Endothelial cell of umbilical vein (primary cell): ENCODE measurements at regions not wholly inside any gene's neighbourhood (a gene's known extent, or its start where the extent isn't known, plus 50 kb on each side); places are given as distances from the start of the nearest gene placed in this dataset.

Experiments
- BruUV-seq: library from RNA; stranded (reverse); fragments of 400-500 nt; replicated peaks from 2 replicates; lab custom pipeline; 2021; lab: Mats Ljungman, UMichigan
- CTCF ChIA-PET: fragments of 300-600, 350-600 bp; sonication (Branson Sonifier 250); formaldehyde crosslinking; loops from one replicate; lab custom pipeline; 2021; ENCODE audit warnings: antibody characterized with exemption, inconsistent platforms; lab: Charles Lee
- POLR2A ChIA-PET: fragments of 300-600, 350-600 bp; sonication (Branson Sonifier 250); formaldehyde crosslinking; loops from one replicate; lab custom pipeline; 2021; ENCODE audit warnings: antibody characterized with exemption, inconsistent platforms; lab: Charles Lee
- DNase-seq: peaks from one replicate; pipeline ENCODE4 v3.0.0-alpha.2; 2011; ENCODE audit warnings: low read depth, low spot score
- FAIRE-seq: peaks from 2 replicates; lab custom pipeline; 2011; peaks lifted over from hg19 to GRCh38; lab: Jason Lieb, UNC
- H2AFZ ChIP-seq: 2 replicates; pipeline ENCODE4 v1.6.0; 2012; ENCODE audit warnings: low read depth, low read length, control low read depth, inconsistent platforms
- H3K27ac ChIP-seq: 2 replicates; pipeline ENCODE4 v1.5.1; 2011; ENCODE audit warnings: low read depth, mild to moderate bottlenecking, control low read depth, low read length, moderate library complexity; ENCODE audit not compliant: insufficient read depth
- H3K27me3 ChIP-seq, 2 experiments: 2 replicates each; pipeline versions ENCODE4 v1.6.0 to v1.6.1; 2011; ENCODE audit warnings: low read length in 2 of 2, mixed read lengths in 1 of 2; ENCODE audit not compliant: control insufficient read depth in 2 of 2, insufficient read depth in 2 of 2
- H3K36me3 ChIP-seq, 2 experiments: 2 replicates in 1 of 2; 3 replicates in 1 of 2; pipeline ENCODE4 v1.5.1; 2011; ENCODE audit warnings: low read length in 2 of 2, mild to moderate bottlenecking in 1 of 2, moderate library complexity in 1 of 2; ENCODE audit not compliant: control insufficient read depth in 2 of 2, insufficient read depth in 2 of 2; ENCODE audit errors: extremely low read depth in 1 of 2
- H3K4me1 ChIP-seq: 3 replicates; pipeline ENCODE4 v1.5.1; 2011; ENCODE audit warnings: mild to moderate bottlenecking, low read length; ENCODE audit not compliant: control insufficient read depth, insufficient read depth; ENCODE audit errors: extremely low read depth
- H3K4me2 ChIP-seq: 2 replicates; pipeline ENCODE4 v1.6.1; 2011; ENCODE audit warnings: low read length, control low read depth, mixed read lengths; ENCODE audit not compliant: insufficient read depth
- H3K4me3 ChIP-seq, 3 experiments: fragments of 200-600 bp in 1 of 3; sonication (generic), shearing (Covaris generic) in 1 of 3; replicated peaks in 1 of 3; 2 replicates each; pipeline ENCODE4 v1.5.1; 2011 to 2016; ENCODE audit warnings: control low read depth in 3 of 3, low read length in 3 of 3, mild to moderate bottlenecking in 2 of 3, inconsistent platforms in 1 of 3, low read depth in 1 of 3, moderate library complexity in 1 of 3; ENCODE audit not compliant: insufficient read depth in 1 of 3
- H3K79me2 ChIP-seq: 2 replicates; pipeline ENCODE4 v1.6.0; 2012; ENCODE audit warnings: low read length, inconsistent platforms; ENCODE audit not compliant: control insufficient read depth, insufficient read depth
- H3K9ac ChIP-seq: replicated peaks from 2 replicates; pipeline ENCODE3; 2011; ENCODE audit warnings: low read length, control low read depth; ENCODE audit not compliant: insufficient read depth; ENCODE audit errors: extremely low read depth
- H3K9me1 ChIP-seq: replicated peaks from 3 replicates; pipeline ENCODE4 v1.6.0; 2011; ENCODE audit warnings: mild to moderate bottlenecking, low read length; ENCODE audit not compliant: control insufficient read depth, insufficient read depth; ENCODE audit errors: extremely low read depth
- H3K9me3 ChIP-seq: replicated peaks from 2 replicates; pipeline ENCODE4 v1.5.1; 2012; ENCODE audit warnings: low read length, inconsistent platforms; ENCODE audit not compliant: control insufficient read depth, insufficient read depth
- H4K20me1 ChIP-seq: replicated peaks from 2 replicates; pipeline ENCODE3; 2011; ENCODE audit warnings: mild to moderate bottlenecking, low read length; ENCODE audit not compliant: control insufficient read depth, insufficient read depth; ENCODE audit errors: extremely low read depth
- CTCF ChIP-seq, 2 donors: IDR thresholded peaks; 1 replicate in 1 of 2; 2 replicates in 1 of 2; pipeline ENCODE4 v1.5.1; 2011; ENCODE audit warnings: low read length in 2 of 2, mild to moderate bottlenecking in 2 of 2, moderate library complexity in 2 of 2, control low read depth in 1 of 2, inconsistent platforms in 1 of 2, low read depth in 1 of 2; ENCODE audit not compliant: insufficient read depth in 1 of 2; ENCODE audit errors: extremely low read depth in 1 of 2
- EZH2 ChIP-seq: IDR thresholded peaks from 2 replicates; pipeline ENCODE4 v1.6.1; 2012; ENCODE audit warnings: borderline replicate concordance, low read depth, mild to moderate bottlenecking, moderate library complexity, low read length, inconsistent platforms; ENCODE audit not compliant: severe bottlenecking
- FOS ChIP-seq: IDR thresholded peaks from 2 replicates; pipeline ENCODE4 v1.6.1; 2011; ENCODE audit warnings: mild to moderate bottlenecking, low read length, moderate library complexity, borderline replicate concordance; ENCODE audit not compliant: insufficient read depth
- GATA2 ChIP-seq: IDR thresholded peaks from 2 replicates; pipeline ENCODE4 v1.7.0; 2011; ENCODE audit warnings: low read depth, mild to moderate bottlenecking, moderate library complexity, mixed read lengths, low read length; ENCODE audit not compliant: insufficient read length, insufficient read depth
- JUN ChIP-seq: IDR thresholded peaks from 2 replicates; pipeline ENCODE4 v1.6.1; 2011; ENCODE audit warnings: borderline replicate concordance, low read depth; ENCODE audit not compliant: insufficient read length, insufficient read depth
- MAX ChIP-seq: IDR thresholded peaks from 2 replicates; pipeline ENCODE4 v1.6.1; 2011; ENCODE audit not compliant: insufficient read depth, insufficient read length
- MYC ChIP-seq: IDR thresholded peaks from one replicate; pipeline ENCODE4 v1.6.1; 2011; ENCODE audit warnings: mild to moderate bottlenecking, low read depth, low read length
- POLR2A ChIP-seq: IDR thresholded peaks from 2 replicates; pipeline ENCODE4 v1.6.1; 2012; ENCODE audit warnings: low read depth, mild to moderate bottlenecking, control low read depth, low read length
- POLR2AphosphoS5 ChIP-seq: IDR thresholded peaks from 2 replicates; pipeline ENCODE4 v1.6.1; 2012; ENCODE audit warnings: low read depth, mild to moderate bottlenecking, control low read depth, low read length, moderate library complexity; ENCODE audit not compliant: insufficient read depth
- dilution Hi-C: fragments of 300-500 bp; cut with MboI; formaldehyde crosslinking; loops from one replicate; pipeline ENCODE4 v1.15.0; 2019; ENCODE audit warnings: low sequenced_read_pairs; ENCODE audit not compliant: extremely low pct_ligation_motif_present
- intact Hi-C: fragments of 100-400 bp; cut with micrococcal nuclease; formaldehyde crosslinking; loops from one replicate; pipeline ENCODE4 v1.10.0; 2022

GRCh38 chr2:238557431-238557830, 130.7 kb downstream of the ASB1 start:
- Histone ChIP-seq H2AFZ (no peak overlapping the region), H4K20me1 (no peaks in the 10 kb centered on the region), H3K9ac (no peak overlapping the region), H3K4me1 (no peaks in the 10 kb centered on the region), H3K4me2 (no peak overlapping the region), H3K27ac (no peak overlapping the region), H3K79me2 (no peaks in the 10 kb centered on the region), H3K36me3 (no peaks in the 10 kb centered on the region), H3K27me3 (no peaks in the 10 kb centered on the region), H3K4me3 (no peak overlapping the region), H3K9me1 (no peaks in the 10 kb centered on the region), H3K9me3 (no peaks in the 10 kb centered on the region)
- DNase-seq (no peak), FAIRE-seq (no peak)
- POLR2A ChIA-PET = no interaction called here
- intact Hi-C loops (no loop called here), dilution Hi-C loops (no loop called here)
- CTCF ChIA-PET = no interaction called here
- BruUV-seq = no TSS peak
- TF ChIP-seq EZH2 = no peak
- no peak for TF ChIP-seq FOS
- TF ChIP-seq MAX = no peak
- no peak for TF ChIP-seq JUN
- no peak for TF ChIP-seq POLR2A
- TF ChIP-seq CTCF (IDR thresholded peaks at IDR 0.05; ENCODE audit: extremely low read depth in 1 of 2, insufficient read depth in 1 of 2, low read depth in 1 of 2, low read length in 2 of 2) = no peak
- TF ChIP-seq GATA2 = no peak
- no peak for TF ChIP-seq MYC
- no peak for TF ChIP-seq POLR2AphosphoS5
